Embryonic facial prominence (tissue), 1 donor: ENCODE measurements at regions not wholly inside any gene's neighbourhood (a gene's known extent, or its start where the extent isn't known, plus 50 kb on each side); places are given as distances from the start of the nearest gene placed in this dataset.

Source experiments
- DNase-seq: peaks from one replicate; pipeline ENCODE4 v3.0.0-alpha.2; 2016; ENCODE audit errors: extremely low spot score

DNA sequence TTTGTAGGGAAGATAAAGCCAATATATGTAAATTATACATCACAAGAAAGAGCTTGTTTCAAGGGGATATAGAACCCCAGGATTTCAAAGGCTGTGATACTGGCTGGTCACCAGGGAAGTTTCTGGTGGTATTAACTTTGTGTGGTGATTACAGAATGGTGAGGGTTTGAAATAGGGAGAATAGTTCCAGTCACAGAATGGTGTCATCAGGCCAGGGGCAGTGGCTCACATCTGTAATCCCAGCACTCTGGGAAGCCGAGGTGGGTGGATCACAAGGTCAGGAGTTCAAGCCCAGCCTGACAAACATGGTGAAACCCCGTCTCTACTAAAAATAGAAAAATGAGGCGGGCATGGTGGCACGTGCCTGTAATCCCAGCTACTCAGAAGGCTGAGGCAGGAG, 183.8 kb upstream of the XYLT1 start:
- no peak for DNase-seq

DNA sequence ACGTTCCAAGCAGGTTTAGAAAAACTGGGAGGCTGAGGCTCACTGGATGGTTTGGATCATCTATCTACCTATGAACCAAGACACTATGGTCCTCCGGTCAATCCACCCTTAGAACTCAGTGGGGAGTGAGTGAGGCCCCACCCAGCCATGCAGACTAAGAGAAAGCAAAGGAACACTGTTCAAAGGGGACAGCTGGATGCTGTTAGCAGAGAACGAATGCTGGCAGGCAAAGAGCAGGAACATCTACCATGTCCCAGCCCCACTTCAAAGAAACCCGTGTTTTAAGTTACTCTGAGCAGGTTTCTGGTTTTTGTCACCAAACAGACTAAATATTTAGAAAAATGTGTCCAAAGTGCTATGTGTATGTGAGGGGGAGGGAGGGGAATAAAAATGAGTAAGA, 183.4 kb upstream of the XYLT1 start:
- no peak for DNase-seq

DNA sequence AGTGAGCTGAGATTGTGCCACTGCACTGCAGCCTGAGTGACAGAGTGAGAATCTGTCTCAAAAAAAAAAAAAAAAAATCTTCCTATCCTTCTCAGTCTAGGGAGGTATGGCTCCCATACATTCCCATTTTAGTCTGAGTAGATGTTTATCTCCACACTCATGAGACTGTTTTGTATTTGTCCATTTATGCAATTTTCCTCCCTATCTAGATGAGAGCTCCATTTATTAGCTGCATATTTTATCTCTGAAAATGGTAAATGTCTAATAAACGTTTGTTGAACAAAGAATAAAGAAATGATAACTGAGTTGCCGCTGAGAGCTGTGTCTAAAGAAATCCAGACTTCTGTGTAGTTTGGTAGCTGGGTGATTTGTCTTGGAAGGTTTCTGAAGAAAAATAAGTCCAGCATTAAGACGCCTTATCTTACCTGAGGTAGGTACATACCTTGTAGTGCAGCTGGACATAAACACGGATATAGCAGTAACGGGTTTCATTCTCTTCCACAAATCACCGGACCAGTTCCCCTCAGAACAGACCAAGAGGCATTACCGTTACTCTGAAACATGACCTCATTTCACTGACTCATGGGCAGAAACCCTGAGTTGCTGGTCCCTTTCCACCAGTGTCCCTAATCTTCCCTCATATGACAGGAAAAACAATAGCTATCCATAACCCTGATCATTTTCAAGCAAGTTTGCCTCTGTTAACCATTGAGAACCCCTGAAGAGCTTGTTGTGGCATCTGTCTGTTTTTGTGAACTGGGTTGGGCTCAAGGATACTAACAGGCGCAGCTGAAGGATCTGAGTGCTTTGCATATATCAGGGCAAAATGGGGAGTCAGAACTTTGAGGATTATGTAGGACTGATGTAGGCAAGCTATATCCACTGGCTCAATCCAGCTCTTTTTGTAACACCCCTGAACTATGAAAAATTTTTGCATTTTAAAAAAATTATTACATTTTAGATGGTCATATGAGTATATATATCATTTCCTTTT, 177.4 kb upstream of the XYLT1 start:
- no peak for DNase-seq

DNA sequence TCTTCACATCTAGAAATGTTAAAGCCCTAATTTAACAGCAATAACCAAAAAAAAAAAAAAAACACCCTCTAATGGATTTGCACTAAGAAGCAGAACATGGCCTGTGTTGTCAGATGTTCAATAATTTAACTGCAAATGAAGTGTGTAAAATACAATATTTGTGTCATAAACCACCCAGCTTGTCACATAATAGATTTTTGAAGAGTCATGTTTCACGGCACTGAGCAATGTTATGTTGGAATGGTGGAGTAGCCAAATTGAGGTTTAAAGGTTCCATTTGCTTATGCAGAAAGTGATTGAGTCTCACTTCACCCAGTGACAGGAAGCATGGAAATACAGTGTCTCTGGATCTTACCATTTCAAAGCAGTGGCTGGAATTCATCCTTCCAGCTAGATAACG, 173.2 kb upstream of the XYLT1 start:
- DNase-seq = no peak

DNA sequence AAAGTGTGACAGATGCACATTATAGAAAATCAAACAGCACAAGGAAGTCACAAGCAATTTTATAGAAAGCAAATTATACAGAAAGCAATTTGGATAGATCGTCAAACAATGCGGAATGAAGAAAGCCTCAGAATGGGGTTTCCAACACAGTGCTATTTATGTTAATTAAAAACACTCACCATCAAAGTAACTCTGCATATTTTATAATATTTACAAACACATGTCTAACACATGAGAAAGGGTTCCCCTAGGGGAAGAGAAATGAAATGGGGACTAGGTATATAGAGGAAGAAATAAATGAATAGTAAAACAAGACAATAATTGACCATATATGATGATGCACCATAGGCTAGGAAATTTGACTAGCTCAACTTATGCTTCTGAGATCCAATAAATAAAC, 171.2 kb upstream of the XYLT1 start:
- no peak for DNase-seq

DNA sequence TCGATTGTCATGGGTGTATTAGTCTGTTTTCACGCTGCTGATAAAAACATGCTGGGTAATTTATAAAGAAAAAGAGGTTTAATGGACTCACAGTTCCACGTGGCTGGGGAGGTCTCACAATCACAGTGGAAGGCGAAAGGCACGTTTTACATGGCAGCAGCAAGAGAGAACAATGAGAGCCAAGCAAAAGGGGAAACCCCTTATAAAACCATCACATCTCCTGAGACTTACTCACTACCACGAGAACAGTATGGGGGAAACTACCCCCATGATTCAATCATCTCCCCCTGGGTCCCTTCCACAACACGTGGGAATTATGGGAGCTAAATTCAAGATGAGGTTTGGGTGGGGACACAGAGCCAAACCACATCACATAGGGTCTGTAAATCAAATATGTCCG, 167.4 kb upstream of the XYLT1 start:
- no peak for DNase-seq

DNA sequence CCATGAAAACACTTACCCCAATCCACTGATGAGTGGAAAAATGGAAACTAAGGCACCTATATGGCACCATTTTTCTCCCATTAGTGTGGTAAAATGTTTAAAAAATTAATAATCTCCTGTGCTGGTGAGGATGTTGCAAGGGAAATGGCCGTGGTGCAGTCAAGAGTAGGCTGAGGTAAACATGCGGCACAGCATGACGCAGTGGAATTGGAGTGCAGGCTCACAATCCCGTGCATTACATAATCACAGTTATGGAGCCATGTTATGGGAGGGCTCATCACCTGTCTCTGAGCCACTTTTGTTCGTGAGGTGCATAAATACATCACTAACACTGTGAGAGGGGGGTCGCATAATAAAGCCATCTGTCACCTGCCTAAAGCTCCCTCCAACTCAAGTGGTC, 164.4 kb upstream of the XYLT1 start:
- DNase-seq = no peak

DNA sequence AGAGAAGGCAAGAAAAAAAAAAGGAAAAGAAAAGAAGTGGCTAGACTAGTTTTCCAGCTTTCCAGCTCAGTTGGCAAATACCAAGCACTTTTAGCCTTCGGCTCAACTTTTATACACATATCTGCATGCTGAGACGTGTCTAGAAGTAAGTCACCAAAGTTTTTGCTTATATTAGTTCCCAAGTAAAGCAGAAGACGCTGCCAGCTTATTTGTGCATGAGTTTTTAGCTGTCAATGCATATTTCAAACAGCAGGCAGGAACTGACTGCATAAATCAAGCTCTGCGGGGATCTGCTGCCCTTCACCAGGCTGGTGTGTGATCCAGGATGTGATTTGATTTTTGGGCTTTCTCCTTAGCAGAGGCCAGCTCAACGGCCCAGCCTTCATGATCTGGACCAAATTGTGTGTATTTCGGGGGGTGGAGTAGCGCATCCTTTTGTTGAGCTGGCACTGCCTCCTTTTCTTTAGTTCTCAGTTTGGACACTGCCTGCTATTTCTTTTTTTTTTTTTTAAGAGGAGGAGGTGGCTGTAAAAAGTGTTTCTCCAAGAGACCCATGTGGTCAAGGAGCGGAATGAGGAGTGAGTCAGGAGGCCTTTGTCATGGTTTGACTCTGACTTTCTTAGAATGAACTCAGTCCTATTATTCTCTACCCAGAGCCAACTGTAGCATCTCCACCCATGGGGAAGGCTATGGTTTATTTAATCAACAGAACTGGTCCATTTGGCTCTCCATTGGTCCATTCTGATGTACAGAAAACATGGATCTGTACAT, 162.6 kb upstream of the XYLT1 start:
- peak; percentile 22 for DNase-seq

DNA sequence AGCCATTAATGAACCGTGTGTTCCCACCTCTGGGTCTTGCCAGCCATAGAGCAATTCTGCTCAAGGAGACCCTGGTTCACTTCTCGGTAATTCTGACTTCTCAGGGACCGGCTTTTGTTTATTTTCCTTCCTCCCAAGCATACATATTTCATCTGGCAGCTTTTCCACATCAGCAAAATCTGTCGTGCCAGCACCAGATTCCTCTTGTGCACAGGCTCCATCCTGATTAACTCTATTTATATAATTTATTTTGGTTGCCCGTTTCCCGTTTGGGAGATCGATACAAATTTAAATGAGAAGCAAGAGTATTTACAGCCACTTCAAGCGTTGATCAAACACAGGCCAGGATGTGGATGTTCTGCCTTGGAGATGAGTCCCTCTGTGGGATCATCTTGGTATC, 161.9 kb upstream of the XYLT1 start:
- DNase-seq = no peak

DNA sequence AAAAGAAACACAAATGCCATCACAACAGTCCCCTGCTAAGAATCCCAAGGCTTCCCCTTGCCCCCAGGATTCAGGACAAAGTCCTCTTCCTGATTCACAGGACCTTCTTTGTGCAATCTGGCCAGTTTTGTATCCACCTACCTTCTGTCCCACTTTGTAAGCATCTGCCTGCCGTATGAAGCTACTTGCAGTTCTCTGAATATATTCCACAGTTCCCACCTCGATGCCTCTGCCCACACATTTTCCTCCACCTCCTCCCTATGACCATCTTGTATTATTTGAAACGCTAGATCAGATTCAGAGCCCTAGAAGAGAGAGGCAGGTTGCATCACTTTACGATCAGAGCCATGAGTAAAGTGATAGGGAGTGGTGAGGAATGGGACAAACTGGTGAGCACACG, 159.2 kb upstream of the XYLT1 start:
- DNase-seq = no peak

DNA sequence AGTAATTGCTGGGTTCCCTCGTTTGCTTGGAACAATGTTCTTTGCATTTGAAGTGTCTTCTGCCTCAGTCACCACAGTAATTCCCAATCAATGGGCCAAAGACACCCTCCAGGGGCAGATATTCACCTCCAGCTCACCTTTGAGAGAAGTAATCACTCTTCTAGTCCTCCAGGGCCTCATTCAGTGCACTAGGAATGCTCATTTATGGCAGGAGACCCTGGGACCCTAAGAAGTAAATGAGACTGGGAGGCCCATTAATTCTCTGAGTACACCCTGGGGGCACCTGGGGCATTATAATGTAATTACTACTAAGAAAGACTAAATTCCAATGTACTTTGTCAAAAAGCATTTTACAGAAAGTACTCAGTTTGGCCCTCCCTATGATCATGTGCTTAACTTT, 158.2 kb upstream of the XYLT1 start:
- no peak for DNase-seq

DNA sequence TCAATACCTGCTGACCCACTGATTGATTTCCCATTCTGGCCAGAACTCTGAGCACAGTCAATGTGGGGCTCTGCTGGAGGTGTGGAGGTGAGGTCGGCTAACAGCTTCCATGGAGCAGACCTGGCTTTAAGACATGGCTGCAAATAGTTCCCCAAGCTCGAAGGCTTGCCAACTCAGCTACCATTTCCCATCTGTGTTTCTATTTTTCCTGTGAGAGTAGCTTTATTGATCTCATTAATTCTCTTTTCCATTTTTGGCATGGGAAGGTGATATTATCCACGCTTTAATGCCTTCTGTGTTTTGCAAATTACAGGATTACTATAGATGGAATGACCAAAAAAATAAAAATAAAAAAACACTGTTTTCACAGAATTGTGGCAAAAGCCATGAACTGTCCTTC, 151.6 kb upstream of the XYLT1 start:
- DNase-seq = no peak

DNA sequence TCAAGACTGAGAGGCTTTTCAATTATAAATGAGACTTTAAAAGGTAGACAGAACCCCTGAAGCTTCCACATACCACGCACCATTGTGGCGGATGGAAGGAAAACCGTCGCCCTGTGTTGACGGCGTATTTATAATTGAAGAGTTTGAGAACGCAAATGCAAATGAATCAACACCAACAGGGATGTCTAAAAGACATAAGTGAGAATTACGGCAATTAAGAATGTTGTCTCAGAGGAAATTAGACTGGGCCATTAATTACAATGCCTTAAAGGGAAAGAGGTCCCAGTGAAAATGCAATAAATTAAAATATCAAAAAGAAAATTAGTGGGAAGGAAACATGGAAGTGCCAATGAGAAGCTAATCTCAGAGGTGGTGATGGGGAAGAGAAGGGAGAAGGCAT, 148.5 kb upstream of the XYLT1 start:
- no peak for DNase-seq

DNA sequence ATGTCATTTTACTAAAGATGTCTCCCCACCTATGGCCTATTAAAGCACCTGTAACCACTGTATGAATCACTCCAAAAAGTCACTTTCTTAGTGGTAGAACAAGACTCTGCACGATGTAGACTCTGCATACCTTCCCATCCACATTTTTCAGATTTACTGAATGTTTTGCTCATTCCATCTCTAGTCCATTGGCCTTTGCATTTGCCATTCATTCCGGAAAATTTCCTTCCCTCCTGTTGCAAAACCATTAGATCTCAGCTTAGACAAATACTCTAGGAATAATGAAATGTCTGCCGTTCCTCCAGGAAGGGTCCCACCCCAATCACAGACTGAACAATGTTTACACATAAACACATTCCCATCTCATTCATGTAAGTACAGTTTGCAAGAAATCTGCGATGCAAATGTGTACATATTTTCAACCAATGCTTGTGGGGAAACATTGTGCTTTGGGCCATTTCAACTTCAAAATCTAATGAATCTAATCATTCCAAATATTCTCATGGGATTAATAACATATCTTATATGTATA, 146.3 kb upstream of the XYLT1 start:
- DNase-seq = no peak

DNA sequence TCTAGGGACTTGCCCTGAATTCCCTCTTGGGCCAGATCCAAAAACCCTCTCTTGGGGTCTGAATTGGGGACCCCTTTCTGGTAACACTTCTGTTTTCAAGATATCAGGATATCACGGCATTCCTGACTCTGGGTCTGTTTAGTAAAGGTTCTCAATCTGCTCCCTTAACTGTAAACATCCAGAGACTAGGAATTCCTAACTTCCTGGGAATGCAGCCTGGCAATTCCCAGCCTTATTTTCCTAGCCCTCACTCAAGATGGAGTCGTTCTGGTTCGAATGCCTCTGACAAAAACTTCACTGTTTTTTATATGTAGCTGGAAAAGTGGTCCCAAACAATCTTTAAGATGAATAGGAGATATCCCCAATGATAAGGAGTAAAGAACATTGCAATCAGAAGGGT, 141.6 kb upstream of the XYLT1 start:
- DNase-seq = no peak

DNA sequence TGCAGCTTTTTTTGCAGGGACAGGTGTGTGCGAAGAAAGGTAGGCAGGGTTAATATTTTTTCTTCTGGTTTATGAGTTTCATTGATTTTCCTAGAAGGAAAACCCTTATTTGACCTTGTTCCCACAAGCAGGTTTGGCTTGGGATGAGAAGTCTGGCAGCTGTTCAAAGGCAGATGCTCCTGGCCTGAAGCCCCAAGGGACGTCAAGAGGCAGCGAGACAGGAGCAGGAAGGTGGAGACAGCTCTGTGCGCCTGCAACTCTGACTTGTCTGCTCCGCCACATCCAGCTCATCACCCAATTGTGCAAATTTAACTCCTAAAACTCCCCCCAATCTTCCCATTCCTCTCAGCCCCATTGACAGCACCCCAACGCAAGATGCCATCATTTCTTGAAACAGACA, 136.8 kb upstream of the XYLT1 start:
- no peak for DNase-seq

DNA sequence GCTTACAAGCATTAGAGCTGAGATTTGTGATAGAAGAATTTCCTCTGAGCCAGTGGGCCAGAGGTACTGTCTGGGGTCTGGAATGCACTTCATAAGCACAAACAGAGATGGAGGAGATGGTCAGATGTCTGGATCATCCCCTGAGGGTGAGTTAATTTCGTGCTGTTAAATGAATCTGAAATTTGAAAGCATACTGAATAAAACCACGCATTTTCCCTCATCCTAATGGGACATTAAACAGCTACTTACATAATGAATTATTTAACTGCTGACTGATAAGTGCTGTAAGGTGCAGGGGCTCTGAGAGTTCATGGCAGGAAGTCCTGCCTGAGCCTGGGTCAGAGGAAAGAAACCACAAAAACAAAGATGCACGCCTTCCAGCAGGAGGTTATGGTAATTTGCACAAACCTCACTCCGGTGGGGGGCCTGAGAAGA, 136.3 kb upstream of the XYLT1 start:
- DNase-seq = no peak

DNA sequence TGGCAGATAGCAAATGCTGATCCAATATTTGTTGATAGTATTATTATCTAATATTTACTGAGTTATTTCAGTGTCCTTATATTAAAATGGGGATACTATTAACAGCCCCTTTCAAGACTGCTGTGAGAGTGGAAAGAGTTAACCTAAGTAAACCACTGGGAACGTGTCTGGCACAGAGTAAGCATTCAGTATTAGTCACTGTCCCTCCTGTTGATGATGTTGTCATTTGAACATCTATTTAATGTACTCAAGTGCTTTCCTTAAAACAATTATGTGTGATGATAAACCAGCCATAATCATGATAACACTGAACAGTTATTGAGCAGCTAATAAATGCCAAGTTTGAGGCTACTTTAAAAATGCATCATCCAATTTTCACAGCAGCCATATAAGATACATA, 135.7 kb upstream of the XYLT1 start:
- DNase-seq = no peak

DNA sequence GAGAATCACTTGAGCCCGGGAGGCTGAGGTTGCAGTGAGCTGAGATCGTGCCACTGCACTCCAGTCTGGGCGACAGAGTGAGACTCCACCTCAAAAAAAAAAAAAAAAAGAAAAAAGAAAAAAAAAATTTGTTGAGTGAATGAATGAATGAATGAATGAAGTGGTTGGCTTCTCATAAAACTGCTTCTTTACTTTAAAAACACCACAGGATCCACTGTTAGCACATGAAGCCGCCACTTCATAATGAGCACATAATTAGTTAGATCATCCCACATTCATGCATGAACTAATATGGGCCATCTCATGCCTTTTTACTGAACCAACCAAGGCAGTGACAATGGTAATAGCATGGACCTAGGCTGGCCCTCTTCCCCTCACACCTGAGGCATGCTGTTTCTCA, 135.0 kb upstream of the XYLT1 start:
- DNase-seq = no peak

DNA sequence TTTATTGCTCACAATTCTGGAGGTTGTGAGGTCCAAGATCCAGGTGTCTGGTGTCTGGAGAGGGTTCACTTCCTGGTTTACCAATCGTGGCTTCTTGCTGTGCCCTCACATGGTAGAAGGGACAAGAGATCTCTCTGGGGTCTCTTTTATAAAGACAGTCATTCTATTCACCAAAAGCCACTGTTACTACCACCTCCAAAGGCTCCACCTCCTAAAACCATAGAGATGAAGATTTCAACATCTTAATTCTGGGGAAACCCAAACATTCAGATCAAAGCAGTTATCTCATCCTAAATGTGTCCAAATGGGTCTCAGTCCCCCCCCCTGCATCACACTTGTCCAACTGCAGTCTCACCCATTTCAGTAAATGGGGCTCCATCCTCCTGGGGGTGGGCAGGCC, 132.9 kb upstream of the XYLT1 start:
- DNase-seq = no peak

DNA sequence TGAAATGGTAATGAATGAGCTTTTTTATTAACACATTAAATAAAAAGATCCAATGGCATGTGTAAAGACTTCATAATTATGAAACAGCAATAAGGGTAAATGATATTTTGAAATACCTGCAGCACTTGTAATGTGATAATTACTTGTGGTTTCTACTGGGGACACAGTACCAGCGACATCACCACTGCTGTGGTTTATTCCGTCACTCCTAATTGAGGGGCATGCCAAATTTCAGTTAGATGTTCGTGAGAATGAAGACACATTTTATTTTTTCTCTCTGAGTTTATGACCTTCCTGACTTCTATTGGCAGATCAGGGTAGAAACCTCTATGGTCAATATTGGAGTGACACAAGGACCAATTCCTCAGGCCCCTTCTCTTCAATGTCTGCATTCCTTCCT, 131.9 kb upstream of the XYLT1 start:
- no peak for DNase-seq

DNA sequence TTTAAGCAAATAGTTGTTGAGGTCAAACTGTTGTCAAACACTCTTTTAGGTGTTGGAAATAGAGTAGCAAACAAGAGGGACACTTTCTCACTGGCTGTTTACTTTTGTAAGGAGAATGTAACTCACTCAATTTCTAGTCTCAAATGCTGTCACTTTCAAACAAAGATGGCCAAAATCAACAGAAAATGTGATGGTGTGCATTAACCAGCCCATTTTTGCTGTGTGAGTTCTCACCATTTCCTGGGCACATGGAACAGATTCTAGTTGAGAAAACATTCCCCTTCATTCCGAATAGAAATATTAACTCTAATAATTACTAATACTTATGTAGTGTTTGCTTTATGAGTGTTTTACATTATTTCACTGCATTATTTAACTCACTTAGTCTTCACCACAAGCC, 128.2 kb upstream of the XYLT1 start:
- DNase-seq = no peak
